ENCODE measurements at regions not wholly inside any gene's neighbourhood (a gene's known extent, or its start where the extent isn't known, plus 50 kb on each side); places are given as distances from the start of the nearest gene placed in this dataset.

GRCh38 chrX:79588233-79588632, 221.1 kb upstream of the ITM2A start:
- no peak overlapping the region for H3K4me3 ChIP-seq
- H3K9me3 ChIP-seq (ENCODE audit: low read depth, low read length): no peaks in the 10 kb centered on the region
- H3K9ac ChIP-seq (ENCODE audit: insufficient read length): no peak overlapping the region
- H3K36me3 ChIP-seq (ENCODE audit: insufficient read depth, low read length): no peaks in the 10 kb centered on the region
- DNase-seq (ENCODE audit: low read depth, low spot score): no peak
- TF ChIP-seq POLR2AphosphoS5 (IDR thresholded peaks at IDR 0.05; ENCODE audit: borderline replicate concordance, low read depth, low read length) (no peak), EZH2 (IDR thresholded peaks at IDR 0.05) (no peak), FOXP2 (optimal IDR thresholded peaks at IDR 0.05; ENCODE audit: control extremely low read depth, extremely low read length, insufficient read depth) (no peak)
- H3K27ac ChIP-seq: no peak overlapping the region

DNA sequence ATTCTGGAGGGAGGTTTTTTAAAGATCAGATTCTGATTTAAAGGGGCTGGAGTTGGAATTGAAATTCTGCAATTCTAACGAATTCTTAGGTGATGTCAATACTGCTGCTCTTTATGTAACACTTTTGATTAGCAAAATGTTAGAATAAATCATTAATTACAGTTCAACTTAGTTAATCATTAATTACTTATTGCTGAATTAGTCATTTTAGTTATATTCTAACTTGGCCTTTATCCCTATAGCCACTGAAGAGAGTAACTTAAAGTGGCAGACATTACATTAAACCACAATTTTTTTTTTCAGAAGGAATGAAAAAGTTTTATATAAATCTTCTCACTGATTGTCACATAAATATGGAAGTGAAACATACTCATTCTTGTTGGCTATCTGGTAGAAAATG, 206.6 kb upstream of the ITM2A start:
- no peak overlapping the region for H3K9ac ChIP-seq (ENCODE audit: insufficient read length)
- no peaks in the 10 kb centered on the region for H3K36me3 ChIP-seq (ENCODE audit: insufficient read depth, low read length)
- no peak overlapping the region for H3K27ac ChIP-seq
- DNase-seq (ENCODE audit: low read depth, low spot score): no peak
- H3K4me3 ChIP-seq: no peak overlapping the region
- TF ChIP-seq EZH2 (IDR thresholded peaks at IDR 0.05): no peak
- TF ChIP-seq POLR2AphosphoS5 (IDR thresholded peaks at IDR 0.05; ENCODE audit: borderline replicate concordance, low read depth, low read length): no peak
- no peak for TF ChIP-seq FOXP2 (optimal IDR thresholded peaks at IDR 0.05; ENCODE audit: control extremely low read depth, extremely low read length, insufficient read depth)
- H3K9me3 ChIP-seq (ENCODE audit: low read depth, low read length): no peaks in the 10 kb centered on the region

DNA sequence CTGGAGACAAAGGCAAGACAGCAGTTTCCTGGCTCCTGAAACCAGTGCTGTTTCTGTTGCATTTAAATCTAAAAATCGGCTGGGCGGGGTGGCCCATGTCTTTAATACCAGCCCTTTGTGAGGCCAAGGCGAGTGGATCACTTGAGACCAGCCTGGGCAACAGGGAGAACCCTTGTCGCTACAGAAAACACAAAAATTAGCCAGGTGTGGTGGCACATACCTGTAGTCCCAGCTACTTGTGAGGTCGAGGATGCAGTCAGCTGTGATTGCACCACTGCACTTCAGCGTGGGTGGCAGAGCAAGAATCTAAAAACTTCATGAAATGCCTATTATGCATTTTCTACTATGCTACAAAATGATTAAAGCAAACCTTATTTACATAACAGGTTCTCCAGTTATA, 205.4 kb upstream of the ITM2A start:
- Histone ChIP-seq H3K9ac (ENCODE audit: insufficient read length) (no peak overlapping the region), H3K9me3 (ENCODE audit: low read depth, low read length) (no peaks in the 10 kb centered on the region), H3K27ac (no peak overlapping the region), H3K36me3 (ENCODE audit: insufficient read depth, low read length) (no peaks in the 10 kb centered on the region), H3K4me3 (no peak overlapping the region)
- TF ChIP-seq EZH2 (IDR thresholded peaks at IDR 0.05): no peak
- no peak for TF ChIP-seq POLR2AphosphoS5 (IDR thresholded peaks at IDR 0.05; ENCODE audit: borderline replicate concordance, low read depth, low read length)
- TF ChIP-seq FOXP2 (optimal IDR thresholded peaks at IDR 0.05; ENCODE audit: control extremely low read depth, extremely low read length, insufficient read depth): no peak
- no peak for DNase-seq (ENCODE audit: low read depth, low spot score)

- TF ChIP-seq EZH2 (IDR thresholded peaks at IDR 0.05) (no peak), POLR2AphosphoS5 (IDR thresholded peaks at IDR 0.05; ENCODE audit: borderline replicate concordance, low read depth, low read length) (no peak), FOXP2 (optimal IDR thresholded peaks at IDR 0.05; ENCODE audit: control extremely low read depth, extremely low read length, insufficient read depth) (no peak)
- no peak overlapping the region for H3K27ac ChIP-seq
Measured at GRCh38 chrX:79570524-79571240, 203.5 kb upstream of the ITM2A start.

GRCh38 chrX:79568309-79568708, 201.2 kb upstream of the ITM2A start:
- H3K9ac ChIP-seq (ENCODE audit: insufficient read length): no peak overlapping the region
- no peak overlapping the region for H3K4me3 ChIP-seq
- no peak overlapping the region for H3K27ac ChIP-seq
- no peaks in the 10 kb centered on the region for H3K36me3 ChIP-seq (ENCODE audit: insufficient read depth, low read length)
- H3K9me3 ChIP-seq (ENCODE audit: low read depth, low read length): no peaks in the 10 kb centered on the region
- TF ChIP-seq POLR2AphosphoS5 (IDR thresholded peaks at IDR 0.05; ENCODE audit: borderline replicate concordance, low read depth, low read length) (no peak), EZH2 (IDR thresholded peaks at IDR 0.05) (no peak), FOXP2 (optimal IDR thresholded peaks at IDR 0.05; ENCODE audit: control extremely low read depth, extremely low read length, insufficient read depth) (no peak)
- DNase-seq (ENCODE audit: low read depth, low spot score): no peak

More at GRCh38 chrX:79570524-79571240, 203.5 kb upstream of the ITM2A start:
- no peaks in the 10 kb centered on the region for H3K9me3 ChIP-seq (ENCODE audit: low read depth, low read length)
- no peak overlapping the region for H3K4me3 ChIP-seq
- H3K36me3 ChIP-seq (ENCODE audit: insufficient read depth, low read length): no peaks in the 10 kb centered on the region
- no peak for DNase-seq (ENCODE audit: low read depth, low spot score)
- H3K9ac ChIP-seq (ENCODE audit: insufficient read length): no peak overlapping the region

- DNase-seq (ENCODE audit: low read depth, low spot score): no peak
- Histone ChIP-seq H3K4me3 (no peak overlapping the region), H3K9ac (ENCODE audit: insufficient read length) (no peak overlapping the region), H3K9me3 (ENCODE audit: low read depth, low read length) (no peaks in the 10 kb centered on the region), H3K27ac (no peak overlapping the region), H3K36me3 (ENCODE audit: insufficient read depth, low read length) (no peaks in the 10 kb centered on the region)
- TF ChIP-seq FOXP2 (optimal IDR thresholded peaks at IDR 0.05; ENCODE audit: control extremely low read depth, extremely low read length, insufficient read depth) (no peak), EZH2 (IDR thresholded peaks at IDR 0.05) (no peak), POLR2AphosphoS5 (IDR thresholded peaks at IDR 0.05; ENCODE audit: borderline replicate concordance, low read depth, low read length) (no peak)
Measured at GRCh38 chrX:79564362-79564761, 197.2 kb upstream of the ITM2A start.

DNA sequence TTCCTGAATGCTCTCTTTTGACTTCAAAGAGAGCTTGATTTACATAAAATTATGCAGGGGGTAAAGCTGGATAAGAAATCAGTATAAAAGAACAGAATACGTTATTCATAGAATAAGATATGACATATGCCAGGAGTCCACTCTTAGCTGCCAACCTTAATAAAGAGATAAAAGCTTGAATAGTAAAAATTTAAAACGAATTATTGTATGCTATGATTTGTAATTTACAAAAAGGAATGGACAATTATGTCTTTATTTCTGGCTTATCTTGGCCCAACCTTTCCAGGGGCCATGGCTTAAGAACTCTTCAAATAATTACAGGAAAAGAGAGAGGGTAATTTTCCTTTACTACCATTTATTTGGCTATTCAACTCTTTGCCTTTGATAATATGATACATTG, 192.2 kb upstream of the ITM2A start:
- Histone ChIP-seq H3K9me3 (ENCODE audit: low read depth, low read length) (no peaks in the 10 kb centered on the region), H3K36me3 (ENCODE audit: insufficient read depth, low read length) (no peaks in the 10 kb centered on the region), H3K4me3 (no peak overlapping the region), H3K9ac (ENCODE audit: insufficient read length) (no peak overlapping the region), H3K27ac (no peak overlapping the region)
- no peak for TF ChIP-seq EZH2 (IDR thresholded peaks at IDR 0.05)
- TF ChIP-seq FOXP2 (optimal IDR thresholded peaks at IDR 0.05; ENCODE audit: control extremely low read depth, extremely low read length, insufficient read depth): no peak
- no peak for TF ChIP-seq POLR2AphosphoS5 (IDR thresholded peaks at IDR 0.05; ENCODE audit: borderline replicate concordance, low read depth, low read length)
- DNase-seq (ENCODE audit: low read depth, low spot score): no peak

GRCh38 chrX:79557212-79557611, 190.1 kb upstream of the ITM2A start:
- no peak for DNase-seq (ENCODE audit: low read depth, low spot score)
- TF ChIP-seq EZH2 (IDR thresholded peaks at IDR 0.05): no peak
- Histone ChIP-seq H3K9me3 (ENCODE audit: low read depth, low read length) (no peaks in the 10 kb centered on the region), H3K9ac (ENCODE audit: insufficient read length) (no peak overlapping the region), H3K36me3 (ENCODE audit: insufficient read depth, low read length) (no peaks in the 10 kb centered on the region), H3K4me3 (no peak overlapping the region), H3K27ac (no peak overlapping the region)

DNA sequence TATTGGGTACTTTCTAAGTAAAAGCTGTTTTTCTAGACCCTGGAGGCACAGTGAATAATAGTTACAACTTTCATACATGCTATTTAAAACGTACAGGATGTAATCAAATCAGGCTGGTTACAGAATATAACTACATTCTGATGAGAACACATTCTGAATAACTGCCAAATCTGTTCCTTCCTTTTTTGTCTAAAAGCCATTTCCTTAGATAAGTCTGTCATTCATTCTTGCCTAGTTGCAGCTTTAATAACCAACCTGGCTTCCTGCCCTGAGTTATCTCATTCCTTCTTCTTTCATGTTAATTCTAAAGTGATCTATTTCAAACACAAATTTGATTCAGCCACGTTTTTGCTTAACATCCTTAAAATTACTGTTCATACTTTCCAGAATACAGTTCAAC, 189.7 kb upstream of the ITM2A start:
- Histone ChIP-seq H3K9me3 (ENCODE audit: low read depth, low read length) (no peaks in the 10 kb centered on the region), H3K36me3 (ENCODE audit: insufficient read depth, low read length) (no peaks in the 10 kb centered on the region), H3K27ac (no peak overlapping the region), H3K4me3 (no peak overlapping the region), H3K9ac (ENCODE audit: insufficient read length) (no peak overlapping the region)
- TF ChIP-seq EZH2 (IDR thresholded peaks at IDR 0.05): no peak
- TF ChIP-seq POLR2AphosphoS5 (IDR thresholded peaks at IDR 0.05; ENCODE audit: borderline replicate concordance, low read depth, low read length): peak; percentile 43; the same call in 1 of the 2 replicates
- DNase-seq (ENCODE audit: low read depth, low spot score): peak; percentile 87
